ENCODE measurements at regions not wholly inside any gene's neighbourhood (a gene's known extent, or its start where the extent isn't known, plus 50 kb on each side); places are given as distances from the start of the nearest gene placed in this dataset.

DNA sequence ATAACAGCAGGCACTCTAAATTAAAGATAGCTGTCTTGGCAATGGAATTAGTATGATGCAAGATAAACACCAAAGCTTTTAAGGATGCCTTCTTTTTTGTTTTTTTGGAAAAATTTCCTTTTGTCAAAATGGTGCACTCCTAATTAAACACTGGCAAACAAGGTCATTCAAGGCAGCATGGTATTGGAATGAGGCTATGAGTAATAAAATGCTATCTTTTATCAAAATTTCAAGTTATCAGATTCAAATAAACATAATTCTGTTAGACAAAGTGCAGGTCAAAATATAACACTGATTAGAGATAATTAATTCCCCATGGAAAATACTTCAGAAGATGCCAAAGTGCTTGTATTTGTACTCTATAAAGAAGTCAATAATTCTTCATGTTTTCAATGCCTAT lies 514.1 kb downstream of the TENT5A start:
- TF ChIP-seq SCRT1 (tag by site-specific recombination; IDR thresholded peaks at IDR 0.05; ENCODE audit: borderline replicate concordance) (no peak), ZNF184 (tag by site-specific recombination; IDR thresholded peaks at IDR 0.05) (no peak), ZNF274 (IDR thresholded peaks at IDR 0.05; ENCODE audit: low read length) (no peak), ZNF274 (tag by site-specific recombination; IDR thresholded peaks at IDR 0.05; ENCODE audit: borderline replicate concordance) (no peak), ZNF48 (tag by site-specific recombination; IDR thresholded peaks at IDR 0.05) (no peak), ZNF174 (tag by site-specific recombination; IDR thresholded peaks at IDR 0.05) (no peak), TRIM28 (IDR thresholded peaks at IDR 0.05; ENCODE audit: borderline replicate concordance, low read length) (no peak), ZNF837 (tag by site-specific recombination; IDR thresholded peaks at IDR 0.05) (no peak), ZNF610 (tag by site-specific recombination; IDR thresholded peaks at IDR 0.05; ENCODE audit: borderline replicate concordance) (no peak), ZEB2 (tag by site-specific recombination; IDR thresholded peaks at IDR 0.05) (no peak)
- TF ChIP-seq, protein P1, sequence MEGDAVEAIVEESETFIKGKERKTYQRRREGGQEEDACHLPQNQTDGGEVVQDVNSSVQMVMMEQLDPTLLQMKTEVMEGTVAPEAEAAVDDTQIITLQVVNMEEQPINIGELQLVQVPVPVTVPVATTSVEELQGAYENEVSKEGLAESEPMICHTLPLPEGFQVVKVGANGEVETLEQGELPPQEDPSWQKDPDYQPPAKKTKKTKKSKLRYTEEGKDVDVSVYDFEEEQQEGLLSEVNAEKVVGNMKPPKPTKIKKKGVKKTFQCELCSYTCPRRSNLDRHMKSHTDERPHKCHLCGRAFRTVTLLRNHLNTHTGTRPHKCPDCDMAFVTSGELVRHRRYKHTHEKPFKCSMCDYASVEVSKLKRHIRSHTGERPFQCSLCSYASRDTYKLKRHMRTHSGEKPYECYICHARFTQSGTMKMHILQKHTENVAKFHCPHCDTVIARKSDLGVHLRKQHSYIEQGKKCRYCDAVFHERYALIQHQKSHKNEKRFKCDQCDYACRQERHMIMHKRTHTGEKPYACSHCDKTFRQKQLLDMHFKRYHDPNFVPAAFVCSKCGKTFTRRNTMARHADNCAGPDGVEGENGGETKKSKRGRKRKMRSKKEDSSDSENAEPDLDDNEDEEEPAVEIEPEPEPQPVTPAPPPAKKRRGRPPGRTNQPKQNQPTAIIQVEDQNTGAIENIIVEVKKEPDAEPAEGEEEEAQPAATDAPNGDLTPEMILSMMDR (tag by site-specific recombination; IDR thresholded peaks at IDR 0.05): no peak
- TF ChIP-seq, protein P2, sequence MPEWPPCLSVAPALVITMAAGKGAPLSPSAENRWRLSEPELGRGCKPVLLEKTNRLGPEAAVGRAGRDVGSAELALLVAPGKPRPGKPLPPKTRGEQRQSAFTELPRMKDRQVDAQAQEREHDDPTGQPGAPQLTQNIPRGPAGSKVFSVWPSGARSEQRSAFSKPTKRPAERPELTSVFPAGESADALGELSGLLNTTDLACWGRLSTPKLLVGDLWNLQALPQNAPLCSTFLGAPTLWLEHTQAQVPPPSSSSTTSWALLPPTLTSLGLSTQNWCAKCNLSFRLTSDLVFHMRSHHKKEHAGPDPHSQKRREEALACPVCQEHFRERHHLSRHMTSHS (tag by site-specific recombination; IDR thresholded peaks at IDR 0.05): no peak
- TF ChIP-seq, protein P3, sequence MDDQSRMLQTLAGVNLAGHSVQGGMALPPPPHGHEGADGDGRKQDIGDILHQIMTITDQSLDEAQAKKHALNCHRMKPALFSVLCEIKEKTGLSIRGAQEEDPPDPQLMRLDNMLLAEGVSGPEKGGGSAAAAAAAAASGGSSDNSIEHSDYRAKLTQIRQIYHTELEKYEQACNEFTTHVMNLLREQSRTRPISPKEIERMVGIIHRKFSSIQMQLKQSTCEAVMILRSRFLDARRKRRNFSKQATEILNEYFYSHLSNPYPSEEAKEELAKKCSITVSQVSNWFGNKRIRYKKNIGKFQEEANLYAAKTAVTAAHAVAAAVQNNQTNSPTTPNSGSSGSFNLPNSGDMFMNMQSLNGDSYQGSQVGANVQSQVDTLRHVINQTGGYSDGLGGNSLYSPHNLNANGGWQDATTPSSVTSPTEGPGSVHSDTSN (CRISPR knock-in tag; IDR thresholded peaks at IDR 0.05): no peak
- TF ChIP-seq, protein P4, sequence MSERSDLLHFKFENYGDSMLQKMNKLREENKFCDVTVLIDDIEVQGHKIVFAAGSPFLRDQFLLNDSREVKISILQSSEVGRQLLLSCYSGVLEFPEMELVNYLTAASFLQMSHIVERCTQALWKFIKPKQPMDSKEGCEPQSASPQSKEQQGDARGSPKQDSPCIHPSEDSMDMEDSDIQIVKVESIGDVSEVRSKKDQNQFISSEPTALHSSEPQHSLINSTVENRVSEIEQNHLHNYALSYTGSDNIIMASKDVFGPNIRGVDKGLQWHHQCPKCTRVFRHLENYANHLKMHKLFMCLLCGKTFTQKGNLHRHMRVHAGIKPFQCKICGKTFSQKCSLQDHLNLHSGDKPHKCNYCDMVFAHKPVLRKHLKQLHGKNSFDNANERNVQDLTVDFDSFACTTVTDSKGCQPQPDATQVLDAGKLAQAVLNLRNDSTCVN (tag by site-specific recombination; optimal IDR thresholded peaks at IDR 0.05): no peak
